GM19438 (cell line): ENCODE measurements at regions not wholly inside any gene's neighbourhood (a gene's known extent, or its start where the extent isn't known, plus 50 kb on each side); places are given as distances from the start of the nearest gene placed in this dataset.
"Not testable (repeated sequence)": the region's sequence is repeated elsewhere in the genome, so short reads cannot be mapped to it uniquely, and the experiment has no call there.

Source experiments
- ATAC-seq: cut with Tn5 transposase; IDR thresholded peaks from one replicate; pipeline ENCODE4 v1.9.1; 2021; ENCODE audit warnings: low read depth; ENCODE audit not compliant: unreplicated experiment

DNA sequence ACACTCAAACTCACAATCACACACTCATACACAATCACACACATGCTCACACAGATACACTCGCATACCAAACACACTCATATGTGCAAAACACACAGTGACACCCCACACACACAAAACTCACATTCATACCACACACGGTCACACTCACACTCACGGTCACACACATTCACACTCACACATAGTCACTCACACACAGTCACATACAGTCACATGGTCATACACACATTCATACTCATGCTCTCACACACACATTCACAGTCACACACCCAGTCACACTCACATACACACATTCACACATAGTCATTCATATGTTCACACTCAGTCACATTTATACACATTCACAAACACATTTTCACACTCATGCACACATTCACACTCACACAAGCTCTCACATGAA, 296.0 kb upstream of the RNF32 start:
- ATAC-seq: no peak

DNA sequence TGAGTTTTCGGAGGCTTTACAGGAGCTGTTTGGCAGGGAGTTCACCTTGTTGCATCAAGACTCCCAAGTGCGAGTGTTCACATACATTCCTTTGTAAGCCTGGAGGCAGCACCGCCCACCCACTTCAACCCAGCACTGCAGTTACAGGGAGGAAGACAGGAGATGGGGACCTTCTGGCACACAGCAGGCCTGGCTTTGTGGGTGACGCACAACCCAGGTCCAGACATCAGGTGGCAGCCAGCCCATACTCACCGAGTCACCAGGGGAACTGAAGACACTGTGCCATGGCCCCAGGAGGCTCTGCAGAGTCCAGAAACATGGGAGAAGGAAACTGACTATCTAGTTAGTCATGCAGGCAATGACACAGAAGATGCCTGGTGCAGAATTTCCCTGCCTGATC, 305.9 kb upstream of the RNF32 start:
- ATAC-seq: no peak

DNA sequence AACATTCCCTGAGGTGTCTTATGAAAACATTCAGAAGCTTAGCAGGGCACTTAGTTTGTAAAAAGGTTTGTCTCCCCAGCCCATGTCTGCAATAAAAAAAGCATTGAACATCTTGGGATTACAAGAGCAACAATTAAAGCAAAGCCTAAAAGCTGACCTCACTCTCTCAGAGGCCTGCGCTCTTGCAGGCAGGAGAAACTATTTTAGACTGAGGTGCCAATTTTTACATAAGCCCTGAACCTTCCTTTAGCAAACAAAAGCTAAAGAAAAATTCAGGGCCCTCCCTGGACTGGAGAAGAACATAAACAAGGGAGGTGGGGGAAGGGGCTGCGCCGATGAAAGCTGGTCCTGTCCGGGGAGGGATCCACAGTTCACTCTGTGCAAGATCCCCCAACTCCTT, 312.7 kb upstream of the RNF32 start:
- ATAC-seq: no peak

DNA sequence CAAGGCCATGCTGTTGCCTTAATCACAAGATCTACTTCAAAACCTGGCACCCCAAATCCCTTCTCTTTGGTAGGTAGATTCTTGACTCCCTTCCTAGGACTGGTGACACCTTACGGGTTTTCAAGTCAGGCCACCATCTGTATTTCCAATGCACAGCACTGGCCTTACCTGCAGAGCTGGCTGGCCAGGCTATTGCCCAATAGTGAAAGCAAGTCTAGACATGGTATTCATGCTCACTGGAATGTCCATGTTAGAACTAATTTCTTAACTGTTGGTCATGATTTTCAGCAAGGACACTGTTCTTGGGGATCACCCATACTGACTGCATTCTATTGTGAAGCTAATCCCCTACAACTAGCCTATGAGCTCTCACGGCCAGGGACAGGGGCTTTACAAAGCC, 313.1 kb upstream of the RNF32 start:
- ATAC-seq: no peak

DNA sequence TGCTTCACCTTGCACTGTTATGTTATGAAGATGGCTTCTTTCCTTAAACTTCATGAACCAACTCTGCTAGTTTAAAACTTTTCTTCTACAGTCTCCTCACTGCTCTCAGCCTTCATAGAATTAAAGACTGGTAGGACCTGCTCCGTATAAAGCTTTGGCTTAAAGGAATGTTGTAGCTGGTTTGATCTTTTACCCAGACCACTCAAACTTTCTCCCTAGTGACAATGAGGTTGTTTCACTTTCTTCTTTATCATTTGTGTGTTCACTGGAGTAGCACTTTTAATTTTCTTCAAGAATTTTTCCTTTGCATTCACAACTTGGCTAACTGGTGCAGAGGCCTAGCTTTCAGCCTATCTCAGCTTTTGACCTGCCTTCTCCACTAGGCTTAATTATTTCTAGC, 316.4 kb upstream of the RNF32 start:
- ATAC-seq: no peak

DNA sequence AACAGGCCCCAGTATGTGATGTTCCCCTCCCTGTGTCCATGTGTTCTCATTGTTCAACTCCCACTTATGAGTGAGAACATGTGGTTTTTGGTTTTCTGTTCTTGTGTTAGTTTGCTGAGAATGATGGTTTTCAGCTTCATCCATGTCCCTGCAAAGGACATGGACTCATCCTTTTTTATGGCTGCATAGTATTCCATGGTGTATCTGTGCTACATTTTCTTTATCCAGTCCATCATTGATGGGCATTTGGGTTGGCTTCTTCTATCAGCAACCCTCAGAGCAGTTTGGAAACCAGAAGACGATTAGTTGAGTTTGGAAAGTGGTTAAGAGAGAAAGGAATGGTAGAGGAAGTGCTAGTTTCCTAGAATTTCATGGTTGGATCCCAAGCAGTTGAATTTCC, 319.1 kb upstream of the RNF32 start:
- ATAC-seq: not testable (repeated sequence)

DNA sequence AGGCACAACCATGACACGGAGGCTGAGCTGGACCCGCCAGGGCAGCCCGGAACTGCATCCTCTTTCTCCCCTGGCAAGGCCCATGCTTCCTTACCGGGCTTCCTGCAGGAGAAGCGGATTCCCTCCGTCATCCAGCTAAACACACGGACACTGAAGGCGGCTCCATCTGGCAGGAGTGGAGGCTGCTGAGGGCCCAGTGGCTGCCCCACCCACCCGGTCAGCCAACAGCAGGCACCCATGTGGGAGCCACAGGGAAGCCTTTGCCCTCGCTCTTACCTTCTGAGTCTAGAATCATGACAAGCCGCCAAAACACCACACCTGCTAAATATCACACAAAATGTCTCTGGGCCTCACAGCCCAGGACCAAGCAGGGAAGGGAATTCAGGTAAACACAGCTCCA, 321.6 kb upstream of the RNF32 start:
- no peak for ATAC-seq

DNA sequence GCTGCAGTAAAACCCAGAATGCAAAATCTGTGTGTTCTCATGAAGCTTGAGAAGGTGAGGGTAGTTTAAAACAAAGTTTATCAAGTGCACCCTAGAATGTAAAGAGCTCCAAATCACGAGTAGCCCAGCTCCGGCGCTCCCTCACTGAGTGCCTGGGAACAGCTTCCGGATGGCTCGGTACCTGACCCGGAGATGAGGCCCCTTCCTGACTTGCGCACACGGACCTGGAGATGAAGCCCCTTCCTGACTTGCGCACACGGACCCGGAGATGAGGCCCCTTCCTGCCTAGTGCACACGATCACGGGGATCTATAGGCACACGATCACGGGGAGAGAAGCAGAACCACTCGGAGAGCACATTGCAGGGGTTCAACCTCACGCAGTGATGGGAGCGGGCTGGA, 322.1 kb upstream of the RNF32 start:
- no peak for ATAC-seq

DNA sequence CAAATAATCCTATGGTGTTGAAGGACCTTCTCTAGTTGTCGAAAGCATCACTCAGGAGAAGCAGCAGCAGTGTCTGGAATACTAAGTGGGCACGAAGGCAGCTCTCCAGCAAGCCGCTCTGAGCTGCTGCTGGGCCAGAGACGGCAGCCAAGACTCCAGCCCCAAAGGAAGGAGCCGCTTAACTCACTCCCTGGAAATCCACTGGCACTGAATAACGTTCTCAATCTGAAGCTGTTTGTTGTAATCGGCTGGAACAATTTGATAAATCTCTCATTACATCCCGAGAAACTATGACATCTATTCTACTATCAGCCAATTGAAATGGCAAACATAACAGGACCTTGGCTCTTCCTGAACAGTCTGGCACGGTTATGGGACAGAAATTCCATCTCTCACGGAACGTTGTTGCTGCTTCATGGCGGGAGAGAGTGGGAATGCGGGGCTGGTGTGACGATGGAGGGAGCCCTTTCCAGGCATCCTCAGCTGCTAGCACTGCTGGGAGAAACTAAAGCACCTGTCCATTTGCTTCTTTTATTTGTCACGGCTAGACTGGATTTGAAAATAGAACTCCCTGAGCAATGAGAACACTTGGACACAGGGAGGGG, 331.5 kb upstream of the RNF32 start:
- no peak for ATAC-seq

DNA sequence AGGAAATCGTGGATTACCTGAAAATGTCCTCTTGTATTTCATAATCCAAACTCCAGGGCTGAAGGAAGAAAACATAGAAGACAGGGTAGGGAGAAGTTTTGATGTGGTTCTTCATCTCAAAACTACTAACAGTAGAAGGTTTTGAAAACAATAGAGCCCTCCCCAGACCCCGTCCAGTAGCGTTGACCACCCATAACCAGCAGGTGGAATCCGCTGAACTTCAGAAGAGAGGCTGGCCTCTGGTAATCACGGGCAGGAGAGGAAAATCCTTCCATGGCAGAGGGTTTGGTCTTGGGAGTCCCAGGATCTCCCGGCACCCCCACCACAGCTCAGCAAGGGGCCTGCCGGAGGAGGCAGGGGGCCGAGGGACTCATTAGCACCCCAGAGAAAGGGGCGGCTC, 333.4 kb upstream of the RNF32 start:
- ATAC-seq: no peak

DNA sequence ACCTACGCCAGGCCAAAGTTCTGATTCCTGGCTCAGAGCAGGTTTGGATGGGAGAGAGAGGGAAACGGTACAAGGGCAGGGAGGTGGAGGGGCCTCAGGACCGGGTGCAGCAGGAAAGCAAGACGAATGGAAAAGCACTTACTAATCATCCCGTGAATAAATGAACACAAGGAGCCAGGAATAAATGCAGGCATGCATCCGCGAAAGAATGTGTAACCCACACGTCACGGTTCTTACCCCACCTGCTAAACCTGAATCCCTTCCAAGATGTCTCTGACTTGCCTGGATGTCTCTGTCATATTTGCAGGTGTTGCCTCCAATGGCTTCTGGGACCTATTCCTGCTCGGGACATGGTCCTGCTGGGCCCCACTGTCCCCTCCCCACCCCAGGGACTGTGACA, 335.2 kb upstream of the RNF32 start:
- no peak for ATAC-seq

DNA sequence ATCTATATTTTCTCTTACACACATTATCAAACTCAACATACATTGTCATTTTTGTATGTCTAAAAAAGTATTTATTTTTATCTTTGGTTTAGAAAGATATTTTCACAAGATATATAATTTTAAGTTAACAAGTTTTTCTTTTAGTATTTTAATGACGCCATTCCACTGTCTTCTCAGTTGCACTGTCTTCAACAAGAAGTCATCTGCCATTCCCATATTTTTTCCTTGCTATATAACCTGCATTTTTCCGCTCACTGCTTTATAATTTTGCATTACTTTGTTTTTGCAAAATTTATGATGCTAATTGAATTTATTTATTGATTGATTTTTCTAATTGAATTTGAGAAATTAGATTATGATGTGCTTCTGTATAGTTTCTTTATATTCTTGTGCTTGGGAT, 357.8 kb upstream of the RNF32 start:
- no peak for ATAC-seq

DNA sequence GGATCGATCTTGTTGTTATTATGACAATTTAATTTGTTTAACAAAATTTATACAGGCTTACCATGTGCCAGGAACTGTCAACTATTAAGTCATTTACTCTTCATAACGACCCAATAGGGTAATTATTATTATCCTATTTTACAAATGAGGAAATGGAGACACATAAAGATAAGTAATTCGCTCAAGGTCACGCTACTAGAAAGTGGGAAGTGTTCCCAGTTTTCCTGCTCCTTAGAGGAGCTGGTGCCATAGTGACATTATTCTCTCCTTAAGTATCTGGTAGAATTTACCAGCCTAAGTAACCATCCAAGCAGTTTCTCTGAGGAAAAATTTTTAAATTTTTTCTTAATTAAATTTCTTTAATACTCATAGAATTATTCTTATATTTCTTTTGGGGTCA, 360.9 kb upstream of the RNF32 start:
- no peak for ATAC-seq

DNA sequence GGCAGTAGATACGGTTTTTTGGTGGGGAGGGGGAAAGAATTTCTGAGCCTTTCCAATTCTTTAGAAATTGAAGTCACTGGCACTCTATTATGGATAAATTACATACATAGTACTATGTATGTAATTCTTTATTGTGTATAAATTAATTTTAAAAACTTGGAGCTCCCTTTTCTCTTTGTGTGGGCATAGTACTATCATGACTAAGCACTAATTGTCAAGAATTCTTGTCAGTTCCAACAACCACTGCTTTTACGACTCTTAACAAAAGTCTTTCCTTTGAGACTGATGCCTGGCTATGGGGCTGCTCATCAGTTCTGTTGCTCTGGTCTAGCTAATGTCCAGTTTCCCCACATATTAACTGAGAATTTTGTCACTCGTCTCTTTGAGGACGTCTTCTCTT, 365.3 kb upstream of the RNF32 start:
- ATAC-seq: no peak

DNA sequence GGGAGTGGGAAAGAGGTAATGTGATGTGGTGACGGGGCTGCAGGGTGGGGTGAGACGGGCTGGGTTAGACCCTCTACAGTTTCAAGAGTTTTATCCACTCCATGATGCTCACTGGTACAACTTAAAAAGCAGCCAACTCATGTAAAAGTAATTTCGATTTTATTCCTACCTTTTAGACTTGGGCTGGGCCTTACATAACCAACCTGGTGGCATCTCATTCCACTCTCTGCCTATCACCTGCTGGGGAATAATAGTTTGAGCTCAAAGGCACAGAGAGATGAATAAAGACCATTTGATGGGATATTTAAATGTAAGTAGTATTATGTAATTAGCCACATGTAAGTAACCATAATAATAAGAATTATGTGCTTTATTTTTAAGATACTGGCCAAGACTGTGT, 366.0 kb upstream of the RNF32 start:
- ATAC-seq: no peak

DNA sequence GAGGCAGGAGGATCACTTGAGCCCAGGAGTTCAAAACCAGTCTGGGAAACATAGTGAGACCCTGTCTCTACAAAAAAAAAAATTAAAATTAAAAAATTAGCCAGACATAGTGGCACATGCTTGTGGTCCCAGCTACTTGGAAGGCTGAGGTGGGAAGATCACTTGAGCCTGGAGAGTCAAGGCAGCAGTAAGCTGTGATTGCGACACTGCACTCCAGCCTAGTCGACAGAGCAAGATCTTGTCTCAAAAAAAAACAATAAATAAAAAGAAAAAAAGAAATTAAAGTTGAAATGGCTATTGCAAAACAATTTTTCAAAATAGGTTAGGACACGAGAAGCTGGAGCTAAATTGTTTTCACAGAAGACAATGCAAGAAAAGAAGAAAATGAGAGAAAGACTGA, 379.0 kb upstream of the RNF32 start:
- ATAC-seq: no peak

DNA sequence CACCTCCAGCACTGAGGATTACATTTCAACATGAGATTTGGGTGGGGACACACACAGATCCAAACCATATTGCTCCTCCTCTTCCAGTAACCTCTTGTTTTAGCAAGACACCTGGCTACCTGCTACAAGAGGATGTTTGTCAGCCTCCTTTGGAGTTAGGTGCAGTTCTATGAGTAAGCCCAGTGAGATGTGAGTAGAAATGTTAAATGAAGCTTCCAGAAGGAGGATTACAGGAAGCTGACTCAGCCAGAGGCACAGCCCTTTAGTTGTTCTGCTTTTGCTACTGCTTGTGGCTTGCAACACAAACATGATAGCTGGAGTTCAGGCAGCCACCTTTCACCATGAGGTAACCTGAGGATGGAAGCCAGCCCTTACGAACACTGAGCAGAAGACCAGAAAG, 382.7 kb upstream of the RNF32 start:
- no peak for ATAC-seq

DNA sequence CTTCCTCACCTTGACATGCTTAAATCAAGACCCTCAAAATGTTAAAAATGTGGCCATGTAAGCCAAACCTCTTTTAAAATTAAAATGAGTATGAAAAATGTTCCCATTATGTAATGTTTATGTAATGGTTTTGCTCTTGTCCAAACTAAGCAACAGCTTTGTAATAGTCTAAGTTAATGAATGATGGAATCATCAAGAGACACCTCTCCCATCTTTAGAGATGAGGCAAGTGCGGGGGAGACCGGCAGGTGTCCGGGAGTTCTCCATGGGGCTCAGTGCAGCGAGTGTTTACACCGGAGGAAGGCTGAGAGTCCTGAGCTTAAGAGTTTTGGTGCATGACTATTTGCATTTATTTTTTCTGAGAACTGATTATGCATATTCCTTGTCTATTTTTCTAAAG, 384.9 kb upstream of the RNF32 start:
- no peak for ATAC-seq

DNA sequence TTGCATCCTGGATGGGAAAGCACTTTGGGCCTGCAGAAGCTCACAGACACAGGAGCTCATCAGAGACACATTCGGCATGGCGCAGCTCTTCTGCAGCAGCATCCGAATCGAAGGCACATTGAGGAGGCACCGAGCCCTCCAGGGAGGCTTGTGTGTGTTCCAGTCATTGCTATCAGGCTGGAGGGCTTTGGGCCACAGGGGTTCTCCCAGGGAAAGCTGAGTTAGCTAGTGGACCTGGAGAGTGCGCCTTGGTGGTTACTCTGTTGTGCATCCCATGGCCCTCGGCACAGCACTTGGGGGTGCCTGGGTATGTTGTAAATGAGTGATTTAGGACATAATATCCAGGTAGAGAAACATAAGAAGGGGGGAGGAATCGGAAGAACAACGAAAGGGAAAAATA, 388.7 kb upstream of the RNF32 start:
- ATAC-seq: no peak

DNA sequence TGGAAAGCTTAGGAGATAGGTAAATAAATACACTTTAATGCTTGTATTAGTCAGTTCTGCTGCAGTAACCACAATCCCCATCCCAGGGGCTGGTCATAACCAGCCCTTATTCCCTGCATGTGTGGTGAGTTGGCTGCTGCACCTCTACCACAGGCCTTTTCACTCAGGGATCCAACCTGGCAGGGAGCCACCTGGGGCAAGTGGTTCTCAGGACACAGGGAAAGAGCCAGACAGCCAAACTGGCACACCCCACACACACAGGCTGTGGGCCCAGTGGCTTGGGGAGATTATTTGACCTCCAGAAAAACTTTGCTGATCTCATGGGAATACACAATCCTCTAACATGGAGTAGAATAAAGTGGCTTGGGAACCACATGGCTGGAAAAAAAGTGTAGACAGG, 400.0 kb upstream of the RNF32 start:
- ATAC-seq: no peak

DNA sequence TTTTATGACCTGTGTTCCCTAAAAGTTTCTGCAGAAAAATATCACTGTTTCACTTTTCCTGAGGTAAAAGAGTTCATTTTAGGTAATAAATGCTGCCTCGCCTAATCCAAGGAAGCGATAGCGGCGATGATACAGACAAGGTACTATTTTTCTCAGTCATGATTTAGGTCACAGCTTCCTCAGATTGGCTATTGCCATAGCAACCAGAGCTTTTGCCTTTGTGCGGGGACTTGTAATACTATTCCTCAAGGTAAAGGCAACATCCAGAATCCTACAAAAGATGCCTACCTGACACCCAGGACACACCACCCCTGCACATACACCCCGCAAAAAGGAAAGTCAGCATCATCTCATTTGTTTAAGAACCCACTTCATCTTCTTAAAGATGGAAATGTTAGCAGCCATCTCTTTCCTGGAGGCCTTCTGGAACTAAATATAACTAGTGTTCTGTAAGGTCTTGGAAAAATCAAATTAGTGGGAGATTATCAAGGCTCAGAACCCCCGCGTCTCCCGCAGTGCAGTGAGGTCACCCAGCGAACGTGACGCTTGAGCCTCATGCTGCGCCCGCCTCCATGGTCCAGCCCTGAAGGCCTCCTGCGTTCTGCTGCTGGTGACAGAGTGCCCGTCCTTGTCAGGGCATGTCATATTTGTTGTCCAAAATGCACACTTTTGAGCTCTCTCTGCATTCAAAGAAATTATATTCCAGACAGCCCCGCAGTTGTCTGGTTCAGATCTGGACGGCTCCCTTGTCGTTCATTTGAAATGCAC, 402.0 kb upstream of the RNF32 start:
- ATAC-seq: no peak

DNA sequence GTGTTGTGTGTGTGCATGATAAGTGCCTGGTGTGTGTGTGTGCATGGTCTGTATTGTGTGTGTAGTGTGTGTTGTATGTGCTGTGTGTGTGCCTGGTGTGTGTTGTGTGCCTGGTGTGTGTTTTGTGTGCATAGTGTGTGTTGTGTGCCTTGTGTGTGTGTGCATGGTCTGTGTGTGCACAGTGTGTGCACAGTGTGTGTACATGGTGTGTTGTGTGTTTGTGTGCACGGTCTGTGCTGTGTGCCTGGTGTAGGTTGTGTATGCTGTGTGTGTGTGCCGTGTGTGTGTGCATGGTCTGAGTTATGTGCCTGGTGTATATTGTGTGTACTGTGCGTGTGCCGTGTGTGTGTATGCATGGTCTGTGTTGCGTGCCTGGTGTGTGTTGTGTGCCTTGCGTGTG, 403.0 kb upstream of the RNF32 start:
- no peak for ATAC-seq
